GM10248 (cell line): ENCODE measurements at regions not wholly inside any gene's neighbourhood (a gene's known extent, or its start where the extent isn't known, plus 50 kb on each side); places are given as distances from the start of the nearest gene placed in this dataset.

ENCODE experiments used
- CTCF ChIA-PET: fragments of 300-600 bp; sonication (Branson Sonifier 250); formaldehyde crosslinking; extraction: SDS; loops from one replicate; lab custom pipeline; 2021; ENCODE audit warnings: antibody characterized with exemption; lab: Yijun Ruan, JAX
- POLR2A ChIA-PET: fragments of 350-650 bp; sonication (Branson Sonifier 250); formaldehyde crosslinking; extraction: SDS; loops from one replicate; lab custom pipeline; 2020; ENCODE audit warnings: antibody characterized with exemption; lab: Yijun Ruan, JAX
- DNase-seq: peaks from one replicate; pipeline ENCODE4 v3.0.0; 2012; ENCODE audit errors: extremely low spot score
- TF ChIP-seq, protein P1 (sequence below): IDR thresholded peaks from 2 replicates; pipeline ENCODE4 v1.5.1; 2012; ENCODE audit warnings: mild to moderate bottlenecking, low read depth; ENCODE audit errors: extremely low read depth, missing control alignments, control extremely low read depth

DNA sequence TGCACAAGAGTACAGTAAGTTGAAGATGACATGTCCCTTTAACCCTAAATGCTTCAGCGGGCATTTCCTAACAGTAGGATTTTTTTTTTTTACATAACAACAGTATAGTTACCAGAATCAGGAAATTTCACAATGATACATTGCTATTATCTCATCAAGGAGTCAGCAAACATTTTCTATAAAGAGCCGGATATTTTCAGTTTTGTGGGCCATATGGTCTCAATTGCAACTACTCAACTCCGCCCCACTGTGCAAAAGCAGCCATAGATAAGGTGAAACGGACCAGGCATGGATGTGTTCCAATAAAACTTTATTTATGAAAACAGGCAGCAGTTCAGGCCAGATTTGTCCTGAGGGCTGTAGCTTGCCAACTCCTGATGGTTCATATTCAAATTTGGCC, 130.6 kb downstream of the SMAD6 start:
- ChIA-PET POLR2A (no interaction called here), CTCF (interaction anchor here (1.2 kb wide), 1 partner anchor 9 kb away, joined by 3 read pairs; no protein-coding TSS in a partner anchor)
- TF ChIP-seq, protein P1, sequence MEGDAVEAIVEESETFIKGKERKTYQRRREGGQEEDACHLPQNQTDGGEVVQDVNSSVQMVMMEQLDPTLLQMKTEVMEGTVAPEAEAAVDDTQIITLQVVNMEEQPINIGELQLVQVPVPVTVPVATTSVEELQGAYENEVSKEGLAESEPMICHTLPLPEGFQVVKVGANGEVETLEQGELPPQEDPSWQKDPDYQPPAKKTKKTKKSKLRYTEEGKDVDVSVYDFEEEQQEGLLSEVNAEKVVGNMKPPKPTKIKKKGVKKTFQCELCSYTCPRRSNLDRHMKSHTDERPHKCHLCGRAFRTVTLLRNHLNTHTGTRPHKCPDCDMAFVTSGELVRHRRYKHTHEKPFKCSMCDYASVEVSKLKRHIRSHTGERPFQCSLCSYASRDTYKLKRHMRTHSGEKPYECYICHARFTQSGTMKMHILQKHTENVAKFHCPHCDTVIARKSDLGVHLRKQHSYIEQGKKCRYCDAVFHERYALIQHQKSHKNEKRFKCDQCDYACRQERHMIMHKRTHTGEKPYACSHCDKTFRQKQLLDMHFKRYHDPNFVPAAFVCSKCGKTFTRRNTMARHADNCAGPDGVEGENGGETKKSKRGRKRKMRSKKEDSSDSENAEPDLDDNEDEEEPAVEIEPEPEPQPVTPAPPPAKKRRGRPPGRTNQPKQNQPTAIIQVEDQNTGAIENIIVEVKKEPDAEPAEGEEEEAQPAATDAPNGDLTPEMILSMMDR = no peak
- DNase-seq = no peak

DNA sequence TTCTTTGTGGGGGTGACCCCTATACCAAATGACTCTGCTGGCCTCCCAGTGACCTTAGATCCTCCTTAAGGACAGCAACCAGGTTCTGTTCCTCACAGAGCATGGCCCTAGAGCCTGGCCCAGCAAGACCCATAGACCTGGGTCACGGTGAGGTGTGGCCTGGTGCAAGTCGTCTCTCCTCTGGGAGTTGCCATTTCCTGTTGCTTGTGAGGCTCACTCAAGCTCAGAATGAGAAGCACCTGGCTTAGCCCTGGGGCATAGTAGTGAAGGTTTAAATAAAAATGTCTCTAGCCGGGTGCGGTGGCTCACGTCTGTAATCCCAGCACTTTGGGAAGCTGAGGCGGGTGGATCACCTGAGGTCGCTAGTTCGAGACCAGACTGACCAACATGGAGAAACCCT, 131.3 kb downstream of the SMAD6 start:
- DNase-seq = no peak
- TF ChIP-seq, protein P1 = no peak
- ChIA-PET POLR2A (no interaction called here), CTCF (interaction anchor here (1.0 to 1.2 kb wide), 2 partner anchors 10 to 12 kb away, joined by 3 read pairs; no protein-coding TSS in a partner anchor)

DNA sequence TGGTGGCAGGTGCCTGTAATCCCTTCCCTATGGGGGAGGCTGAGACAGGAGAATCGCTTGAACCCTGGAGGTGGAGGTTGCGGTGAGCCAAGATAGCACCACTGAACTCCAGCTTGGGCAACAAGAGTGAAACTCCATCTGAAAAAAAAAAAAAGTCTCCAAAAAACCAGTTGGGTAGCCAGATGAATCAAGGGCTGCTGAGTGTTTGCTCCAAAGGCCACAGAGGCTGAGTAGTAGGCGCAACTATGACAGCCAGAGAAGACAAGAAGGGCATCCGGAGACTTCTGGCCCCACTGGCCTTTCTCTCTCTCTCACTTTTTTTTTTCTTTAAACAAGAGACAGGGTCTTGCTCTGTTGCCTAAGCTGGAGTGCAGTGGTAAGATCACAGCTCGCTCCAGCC, 131.8 kb downstream of the SMAD6 start:
- TF ChIP-seq, protein P1 = no peak
- ChIA-PET CTCF (interaction anchor here (1.0 to 2.9 kb wide), 3 partner anchors 11 to 18 kb away, joined by 3 to 14 read pairs (median 3); no protein-coding TSS in a partner anchor), POLR2A (no interaction called here)
- no peak for DNase-seq

- ChIA-PET CTCF (interaction anchor here (1.2 to 2.9 kb wide), 2 partner anchors 11 to 17 kb away, joined by 3 to 14 read pairs; no protein-coding TSS in a partner anchor), POLR2A (no interaction called here)
- TF ChIP-seq, protein P1 = no peak
- DNase-seq = no peak
These were observed 133.1 kb downstream of the SMAD6 start for GRCh38 chr15:66834881-66835878.

DNA sequence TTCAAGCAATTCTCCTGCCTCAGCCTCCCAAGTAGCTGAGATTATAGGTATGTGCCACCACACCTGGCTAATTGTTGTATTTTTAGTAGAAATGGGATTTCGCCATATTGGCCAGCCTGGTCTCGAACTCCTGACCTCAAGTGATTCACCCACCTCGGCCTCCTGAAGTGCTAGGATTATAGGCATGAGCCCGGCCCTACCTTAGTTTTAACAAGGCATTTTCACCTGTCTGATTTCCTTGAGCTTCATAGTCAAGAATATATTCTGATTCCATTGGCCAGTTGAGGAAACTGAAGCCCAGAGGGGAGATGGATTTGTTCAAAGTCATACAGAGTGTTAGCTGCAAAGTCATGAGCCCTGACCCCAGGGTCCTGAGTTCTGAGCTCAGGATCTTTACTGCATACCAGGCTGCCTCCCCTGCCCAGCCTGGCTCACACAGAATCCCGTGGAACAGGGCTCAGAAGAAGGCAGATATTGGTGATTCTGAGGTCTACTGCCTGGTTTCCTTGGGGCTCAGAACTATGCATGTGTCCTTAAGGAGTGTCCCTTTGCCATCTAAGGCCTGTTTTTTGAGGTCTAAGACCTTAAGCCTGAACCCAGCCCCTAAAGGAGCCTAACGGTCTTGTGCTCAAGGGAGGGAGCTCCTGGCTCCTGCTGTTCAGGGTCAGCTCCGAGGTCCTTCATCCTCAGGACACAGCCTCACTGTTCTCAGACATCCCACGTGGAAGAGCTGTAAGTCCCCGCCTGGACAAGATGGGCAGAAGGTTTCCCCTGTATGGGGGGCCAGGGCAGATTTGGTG, 134.4 kb downstream of the SMAD6 start:
- ChIA-PET CTCF (interaction anchor here (2.9 kb wide), 1 partner anchor 15 kb away, joined by 14 read pairs; no protein-coding TSS in a partner anchor), POLR2A (no interaction called here)
- DNase-seq = no peak
- TF ChIP-seq, protein P1 = no peak

DNA sequence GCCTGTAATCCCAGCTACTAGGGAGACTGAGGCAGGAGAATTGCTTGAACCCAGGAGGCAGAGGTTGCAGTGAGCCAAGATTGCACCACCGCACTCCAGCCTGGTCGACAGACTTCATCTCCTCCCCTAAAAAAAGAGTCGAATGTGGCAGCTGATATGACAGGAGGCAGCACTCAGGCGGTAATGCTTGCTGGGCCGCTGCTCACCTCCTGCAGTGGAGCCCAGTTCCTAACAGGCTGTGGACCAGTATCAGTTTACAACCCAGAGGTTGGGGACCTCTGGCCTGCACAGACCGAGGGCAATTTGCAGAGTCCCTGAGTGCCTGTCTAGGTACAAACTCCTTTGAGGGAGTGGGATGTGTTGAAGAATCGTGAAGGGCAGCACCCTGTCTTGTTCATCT, 136.2 kb downstream of the SMAD6 start:
- POLR2A ChIA-PET = no interaction called here
- CTCF ChIA-PET = no interaction called here

More for the DNA sequence above, 136.2 kb downstream of the SMAD6 start:
- TF ChIP-seq, protein P1 = no peak
- DNase-seq = no peak
